ENCODE measurements at regions not wholly inside any gene's neighbourhood (a gene's known extent, or its start where the extent isn't known, plus 50 kb on each side); places are given as distances from the start of the nearest gene placed in this dataset.

- WGBS: 74% methylated on average over 3 of the region's 3 CpGs
- no peak overlapping the region for H3K27ac ChIP-seq (replicated peaks in 1 of 4)
- no peaks in the 10 kb centered on the region for H3K4me1 ChIP-seq
- no peaks in the 10 kb centered on the region for H3K36me3 ChIP-seq
- intact Hi-C loops (cut with DNase I): no loop called here
- H3K27me3 ChIP-seq: no peaks in the 10 kb centered on the region
- TF ChIP-seq POLR2A (IDR thresholded peaks at IDR 0.05; ENCODE audit: low read depth): no peak
- TF ChIP-seq, protein P1, sequence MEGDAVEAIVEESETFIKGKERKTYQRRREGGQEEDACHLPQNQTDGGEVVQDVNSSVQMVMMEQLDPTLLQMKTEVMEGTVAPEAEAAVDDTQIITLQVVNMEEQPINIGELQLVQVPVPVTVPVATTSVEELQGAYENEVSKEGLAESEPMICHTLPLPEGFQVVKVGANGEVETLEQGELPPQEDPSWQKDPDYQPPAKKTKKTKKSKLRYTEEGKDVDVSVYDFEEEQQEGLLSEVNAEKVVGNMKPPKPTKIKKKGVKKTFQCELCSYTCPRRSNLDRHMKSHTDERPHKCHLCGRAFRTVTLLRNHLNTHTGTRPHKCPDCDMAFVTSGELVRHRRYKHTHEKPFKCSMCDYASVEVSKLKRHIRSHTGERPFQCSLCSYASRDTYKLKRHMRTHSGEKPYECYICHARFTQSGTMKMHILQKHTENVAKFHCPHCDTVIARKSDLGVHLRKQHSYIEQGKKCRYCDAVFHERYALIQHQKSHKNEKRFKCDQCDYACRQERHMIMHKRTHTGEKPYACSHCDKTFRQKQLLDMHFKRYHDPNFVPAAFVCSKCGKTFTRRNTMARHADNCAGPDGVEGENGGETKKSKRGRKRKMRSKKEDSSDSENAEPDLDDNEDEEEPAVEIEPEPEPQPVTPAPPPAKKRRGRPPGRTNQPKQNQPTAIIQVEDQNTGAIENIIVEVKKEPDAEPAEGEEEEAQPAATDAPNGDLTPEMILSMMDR (IDR thresholded peaks at IDR 0.05): no peak
- TF ChIP-seq POLR2AphosphoS5 (IDR thresholded peaks at IDR 0.05): no peak
- no peak for TF ChIP-seq EP300 (IDR thresholded peaks at IDR 0.05)
- DNase-seq (ENCODE audit: extremely low spot score): no peak
- no peaks in the 10 kb centered on the region for H3K9me3 ChIP-seq
- no peak overlapping the region for H3K4me3 ChIP-seq
Measured at GRCh38 chr3:68059628-68060152, 405.3 kb upstream of the SUCLG2 start.

- no peaks in the 10 kb centered on the region for H3K4me1 ChIP-seq
- no peak overlapping the region for H3K27ac ChIP-seq (replicated peaks in 1 of 4)
- no peaks in the 10 kb centered on the region for H3K36me3 ChIP-seq
- intact Hi-C loops (cut with DNase I): no loop called here
- H3K4me3 ChIP-seq: no peak overlapping the region
- DNase-seq (ENCODE audit: extremely low spot score): no peak
- WGBS: 72% methylated on average over 2 of the region's 2 CpGs
- no peaks in the 10 kb centered on the region for H3K9me3 ChIP-seq
- H3K27me3 ChIP-seq: no peaks in the 10 kb centered on the region
- TF ChIP-seq EP300 (IDR thresholded peaks at IDR 0.05): no peak
- TF ChIP-seq, protein P1 (IDR thresholded peaks at IDR 0.05): no peak
- TF ChIP-seq POLR2A (IDR thresholded peaks at IDR 0.05; ENCODE audit: low read depth): no peak
- no peak for TF ChIP-seq POLR2AphosphoS5 (IDR thresholded peaks at IDR 0.05)
Measured at GRCh38 chr3:68057637-68058320, 403.4 kb upstream of the SUCLG2 start.

DNA sequence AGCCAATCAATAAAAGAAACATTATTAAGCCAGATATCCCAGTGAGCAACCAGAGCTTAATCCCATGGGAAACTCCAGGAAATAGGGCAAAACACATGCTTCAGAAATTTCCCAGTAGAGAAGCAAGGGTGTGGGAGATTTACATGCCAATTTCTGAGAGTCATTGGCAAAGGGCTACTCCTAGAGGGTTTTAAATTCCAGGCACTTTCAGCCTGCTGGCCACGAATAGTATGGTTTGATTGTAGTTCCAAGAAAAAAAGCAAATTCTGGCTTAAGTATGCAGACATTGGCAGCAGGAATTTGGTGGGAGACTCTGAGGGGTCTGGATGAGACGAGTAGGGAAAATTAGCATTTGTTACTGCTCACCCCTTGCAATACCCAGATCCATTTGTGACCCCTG, 402.1 kb upstream of the SUCLG2 start:
- intact Hi-C loops (cut with DNase I): no loop called here
- DNase-seq (ENCODE audit: extremely low spot score): no peak
- TF ChIP-seq, protein P1 (IDR thresholded peaks at IDR 0.05): no peak
- TF ChIP-seq EP300 (IDR thresholded peaks at IDR 0.05) (no peak), POLR2AphosphoS5 (IDR thresholded peaks at IDR 0.05) (no peak), POLR2A (IDR thresholded peaks at IDR 0.05; ENCODE audit: low read depth) (no peak)
- Histone ChIP-seq H3K4me3 (no peak overlapping the region), H3K4me1 (no peaks in the 10 kb centered on the region), H3K27ac (replicated peaks in 1 of 4) (no peak overlapping the region), H3K9me3 (no peaks in the 10 kb centered on the region), H3K27me3 (no peaks in the 10 kb centered on the region), H3K36me3 (no peaks in the 10 kb centered on the region)
- WGBS: 37% methylated on average over 2 of the region's 2 CpGs

DNA sequence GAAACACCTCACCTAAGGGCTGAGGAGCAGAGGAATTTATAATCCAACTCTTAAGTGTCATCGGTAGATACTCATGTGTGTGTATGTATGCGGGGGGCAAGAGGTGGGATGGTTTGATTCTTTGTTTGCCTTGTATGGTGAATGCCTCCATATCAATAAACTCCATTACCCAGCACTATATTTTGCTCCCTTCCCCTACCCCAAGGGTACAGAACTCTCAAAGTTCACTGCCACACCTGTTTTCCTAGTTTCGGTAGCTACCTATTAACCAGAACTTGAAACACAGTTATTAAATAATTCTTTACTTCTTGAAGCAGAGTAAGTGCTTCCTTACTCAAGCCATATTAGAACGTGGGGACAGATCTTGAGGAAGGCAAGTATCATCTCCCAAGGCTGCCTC, 400.8 kb upstream of the SUCLG2 start:
- H3K27ac ChIP-seq (replicated peaks in 1 of 4): no peak overlapping the region
- H3K9me3 ChIP-seq: no peaks in the 10 kb centered on the region
- H3K4me3 ChIP-seq: no peak overlapping the region
- no peaks in the 10 kb centered on the region for H3K36me3 ChIP-seq
- TF ChIP-seq POLR2AphosphoS5 (IDR thresholded peaks at IDR 0.05) (no peak), POLR2A (IDR thresholded peaks at IDR 0.05; ENCODE audit: low read depth) (no peak), EP300 (IDR thresholded peaks at IDR 0.05) (no peak)
- TF ChIP-seq, protein P1 (IDR thresholded peaks at IDR 0.05): no peak
- H3K4me1 ChIP-seq: no peaks in the 10 kb centered on the region
- intact Hi-C loops (cut with DNase I): no loop called here
- 86% methylated on average over 4 of the region's 4 CpGs for WGBS
- no peak for DNase-seq (ENCODE audit: extremely low spot score)
- no peaks in the 10 kb centered on the region for H3K27me3 ChIP-seq

DNA sequence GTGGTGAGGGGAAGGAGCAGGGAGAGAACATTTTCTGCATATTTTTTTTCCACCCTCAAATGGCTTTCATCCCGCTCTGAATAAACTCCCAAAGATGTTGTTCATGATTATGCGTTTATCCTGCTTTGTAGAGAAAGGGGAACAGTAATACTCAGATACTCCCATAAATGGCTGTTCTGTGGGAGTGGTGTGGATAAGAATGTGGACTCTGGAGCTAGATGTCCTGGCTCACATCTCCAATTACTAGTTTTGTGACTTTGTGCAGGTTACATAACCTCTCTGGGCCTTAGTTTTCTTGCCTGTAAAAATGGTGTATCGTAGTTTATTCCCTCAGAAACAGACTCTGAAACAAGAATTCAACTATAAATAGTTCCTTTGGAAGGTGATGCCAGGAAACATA, 395.4 kb upstream of the SUCLG2 start:
- Histone ChIP-seq H3K4me3 (no peak overlapping the region), H3K27me3 (no peaks in the 10 kb centered on the region), H3K36me3 (no peaks in the 10 kb centered on the region), H3K27ac (replicated peaks in 1 of 4) (no peak overlapping the region), H3K4me1 (no peaks in the 10 kb centered on the region), H3K9me3 (no peaks in the 10 kb centered on the region)
- TF ChIP-seq EP300 (IDR thresholded peaks at IDR 0.05) (no peak), POLR2AphosphoS5 (IDR thresholded peaks at IDR 0.05) (no peak), POLR2A (IDR thresholded peaks at IDR 0.05; ENCODE audit: low read depth) (no peak)
- TF ChIP-seq, protein P1 (IDR thresholded peaks at IDR 0.05): no peak
- DNase-seq (ENCODE audit: extremely low spot score): no peak
- intact Hi-C loops (cut with DNase I): no loop called here
- 86% methylated on average over 3 of the region's 3 CpGs for WGBS
